H1 (cell line): ENCODE measurements at regions not wholly inside any gene's neighbourhood (a gene's known extent, or its start where the extent isn't known, plus 50 kb on each side); places are given as distances from the start of the nearest gene placed in this dataset.

Source experiments
- CTCF ChIA-PET: fragments of 300-600 bp; sonication (Branson Sonifier 250); formaldehyde crosslinking; loops from one replicate; lab custom pipeline; 2021; ENCODE audit not compliant: partially characterized antibody; lab: Charles Lee
- POLR2A ChIA-PET: fragments of 300-600 bp; sonication (Branson Sonifier 250); formaldehyde crosslinking; loops from one replicate; lab custom pipeline; 2021; ENCODE audit warnings: inconsistent platforms; ENCODE audit not compliant: partially characterized antibody; lab: Charles Lee
- DNase-seq, 2 experiments: peaks; one replicate each; pipeline versions ENCODE4 v3.0.0 to v3.0.0-alpha.2; 2010 to 2022; ENCODE audit warnings: low spot score in 2 of 2, low read depth in 1 of 2, mixed read lengths in 1 of 2
- FAIRE-seq: peaks from 2 replicates; lab custom pipeline; 2011; peaks lifted over from hg19 to GRCh38; lab: Jason Lieb, UNC
- H2AFZ ChIP-seq: 2 replicates; pipeline ENCODE4 v1.8.1; 2012; ENCODE audit warnings: low read length, inconsistent platforms
- H2AK5ac ChIP-seq: 2 replicates; pipeline ENCODE4 v1.6.1; 2013; ENCODE audit warnings: low read depth, low read length
- H2BK120ac ChIP-seq: replicated peaks from 2 replicates; pipeline ENCODE3; 2013; ENCODE audit warnings: low read depth, low read length, inconsistent platforms
- H2BK12ac ChIP-seq: 2 replicates; pipeline ENCODE4 v1.6.1; 2013; ENCODE audit warnings: low read depth, low read length
- H2BK15ac ChIP-seq: 2 replicates; pipeline ENCODE4 v1.6.1; 2013; ENCODE audit warnings: low read length
- H2BK20ac ChIP-seq: 2 replicates; pipeline ENCODE4 v1.6.1; 2013; ENCODE audit warnings: low read length
- H2BK5ac ChIP-seq: 2 replicates; pipeline ENCODE4 v1.6.1; 2013; ENCODE audit warnings: low read depth, low read length
- H3K14ac ChIP-seq: 2 replicates; pipeline ENCODE4 v1.6.1; 2013; ENCODE audit warnings: inconsistent platforms; ENCODE audit not compliant: insufficient read length
- H3K18ac ChIP-seq: 2 replicates; pipeline ENCODE4 v1.6.1; 2013; ENCODE audit warnings: low read length; ENCODE audit errors: extremely low read depth
- H3K23ac ChIP-seq: 2 replicates; pipeline ENCODE4 v1.6.1; 2013; ENCODE audit warnings: inconsistent platforms; ENCODE audit not compliant: insufficient read length
- H3K23me2 ChIP-seq: 2 replicates; pipeline ENCODE4 v1.6.1; 2013; ENCODE audit warnings: low read depth, low read length
- H3K27ac ChIP-seq: 2 replicates; pipeline ENCODE4 v1.6.1; 2011; ENCODE audit warnings: low read depth, low read length, inconsistent platforms
- H3K27me3 ChIP-seq, 4 experiments: replicated peaks in 1 of 4; 1 replicate in 1 of 4; 2 replicates in 3 of 4; pipeline versions ENCODE4 v1.6.1 to v1.8.1; 2011 to 2013; ENCODE audit warnings: low read length in 3 of 4, mild to moderate bottlenecking in 3 of 4, inconsistent platforms in 2 of 4, mixed read lengths in 2 of 4, moderate library complexity in 1 of 4; ENCODE audit not compliant: control insufficient read depth in 3 of 4, insufficient read depth in 3 of 4; ENCODE audit errors: extremely low read depth in 1 of 4
- H3K36me3 ChIP-seq, 4 experiments: 2 replicates each; pipeline versions ENCODE4 v1.6.1 to v1.8.1; 2011 to 2013; ENCODE audit warnings: mild to moderate bottlenecking in 4 of 4, low read length in 3 of 4, moderate library complexity in 2 of 4, control low read depth in 1 of 4, inconsistent platforms in 1 of 4; ENCODE audit not compliant: insufficient read depth in 4 of 4, control insufficient read depth in 2 of 4
- H3K4ac ChIP-seq: replicated peaks from 2 replicates; pipeline ENCODE3; 2013; ENCODE audit warnings: low read length, low read depth, mixed read lengths, inconsistent platforms; ENCODE audit not compliant: insufficient read length
- H3K4me1 ChIP-seq, 4 experiments: replicated peaks in 1 of 4; 1 replicate in 1 of 4; 2 replicates in 3 of 4; pipeline versions ENCODE4 v1.6.1 to v1.8.1; 2011 to 2013; ENCODE audit warnings: low read length in 3 of 4, inconsistent platforms in 2 of 4, mixed read lengths in 1 of 4; ENCODE audit not compliant: insufficient read depth in 4 of 4, control insufficient read depth in 3 of 4
- H3K4me2 ChIP-seq, 2 experiments: 2 replicates each; pipeline versions ENCODE4 v1.6.1 to v1.8.1; 2011 to 2013; ENCODE audit warnings: low read depth in 2 of 2, low read length in 2 of 2, control low read depth in 1 of 2, inconsistent platforms in 1 of 2, mild to moderate bottlenecking in 1 of 2; ENCODE audit not compliant: insufficient read depth in 1 of 2
- H3K4me3 ChIP-seq, 4 experiments: fragments of 200-600, 300-600 bp in 1 of 4; sonication (generic), shearing (Covaris generic), sonication (Bioruptor Twin) in 1 of 4; 2 replicates each; pipeline versions ENCODE4 v1.5.1 to v1.8.1; 2011 to 2016; ENCODE audit warnings: low read length in 4 of 4, low read depth in 3 of 4, control low read depth in 2 of 4, inconsistent platforms in 2 of 4, mild to moderate bottlenecking in 2 of 4, mixed read lengths in 1 of 4, moderate library complexity in 1 of 4; ENCODE audit not compliant: insufficient read depth in 2 of 4; ENCODE audit errors: extremely low read depth in 1 of 4
- H3K56ac ChIP-seq: replicated peaks from 2 replicates; pipeline ENCODE3; 2013; ENCODE audit warnings: low read depth, mild to moderate bottlenecking, mixed read lengths, low read length, inconsistent platforms; ENCODE audit not compliant: insufficient read length
- H3K79me1 ChIP-seq: 2 replicates; pipeline ENCODE4 v1.6.1; 2013; ENCODE audit warnings: low read depth, low read length, control low read depth
- H3K79me2 ChIP-seq, 2 experiments: 2 replicates each; pipeline versions ENCODE4 v1.6.1 to v1.8.1; 2012 to 2013; ENCODE audit warnings: low read length in 2 of 2, mild to moderate bottlenecking in 2 of 2, inconsistent platforms in 1 of 2; ENCODE audit not compliant: insufficient read depth in 2 of 2, control insufficient read depth in 1 of 2
- H3K9ac ChIP-seq, 4 experiments: replicated peaks in 1 of 4; 1 replicate in 1 of 4; 2 replicates in 3 of 4; pipeline versions ENCODE4 v1.6.1 to v1.8.1; 2011 to 2013; ENCODE audit warnings: low read depth in 3 of 4, low read length in 3 of 4, control low read depth in 2 of 4, mild to moderate bottlenecking in 2 of 4, moderate library complexity in 2 of 4, inconsistent platforms in 1 of 4; ENCODE audit errors: extremely low read depth in 1 of 4
- H3K9me3 ChIP-seq, 2 experiments: 2 replicates each; pipeline versions ENCODE4 v1.6.1 to v1.8.1; 2012 to 2013; ENCODE audit warnings: mild to moderate bottlenecking in 2 of 2, moderate library complexity in 2 of 2, control low read depth in 1 of 2, inconsistent platforms in 1 of 2, low read depth in 1 of 2, low read length in 1 of 2, mixed read lengths in 1 of 2; ENCODE audit not compliant: insufficient read depth in 2 of 2
- H4K20me1 ChIP-seq, 2 experiments: replicated peaks in 1 of 2; 2 replicates each; pipeline versions ENCODE3 to v1.8.1; 2011 to 2013; ENCODE audit warnings: inconsistent platforms in 2 of 2, low read length in 2 of 2, mild to moderate bottlenecking in 1 of 2; ENCODE audit not compliant: insufficient read depth in 2 of 2, control insufficient read depth in 1 of 2
- H4K5ac ChIP-seq: 2 replicates; pipeline ENCODE4 v1.6.1; 2013; ENCODE audit warnings: low read length, low read depth, mixed read lengths, inconsistent platforms; ENCODE audit not compliant: insufficient read length
- H4K8ac ChIP-seq: 2 replicates; pipeline ENCODE4 v1.8.0; 2013; ENCODE audit warnings: mild to moderate bottlenecking, moderate library complexity, low read length, inconsistent platforms; ENCODE audit not compliant: insufficient read depth; ENCODE audit errors: extremely low read depth
- H4K91ac ChIP-seq: replicated peaks from 2 replicates; pipeline ENCODE3; 2013; ENCODE audit warnings: low read length, mixed read lengths, inconsistent platforms; ENCODE audit not compliant: insufficient read length
- BACH1 ChIP-seq: IDR thresholded peaks from 2 replicates; pipeline ENCODE4 v1.6.1; 2012; ENCODE audit warnings: low read length, improper control_type of control experiment
- CHD1 ChIP-seq: IDR thresholded peaks from 2 replicates; pipeline ENCODE4 v1.6.1; 2012; ENCODE audit warnings: low read depth, low read length, improper control_type of control experiment
- CHD2 ChIP-seq: IDR thresholded peaks from 2 replicates; pipeline ENCODE4 v1.6.1; 2012; ENCODE audit warnings: low read length, improper control_type of control experiment
- FOSL1 ChIP-seq: IDR thresholded peaks from 2 replicates; pipeline ENCODE4 v1.6.1; 2011; ENCODE audit warnings: mild to moderate bottlenecking, low read depth, low read length, moderate library complexity; ENCODE audit not compliant: insufficient read depth
- GTF2F1 ChIP-seq: IDR thresholded peaks from 2 replicates; pipeline ENCODE4 v1.6.1; 2012; ENCODE audit warnings: low read depth, low read length, improper control_type of control experiment, borderline replicate concordance
- JUND ChIP-seq: IDR thresholded peaks from 2 replicates; pipeline ENCODE4 v1.6.1; 2011; ENCODE audit warnings: mild to moderate bottlenecking, improper control_type of control experiment, low read length
- KDM4A ChIP-seq: IDR thresholded peaks from one replicate; pipeline ENCODE4 v1.7.1; 2012; ENCODE audit warnings: low read depth, mild to moderate bottlenecking, moderate library complexity, low read length, inconsistent platforms; ENCODE audit not compliant: severe bottlenecking
- POLR2A ChIP-seq, 2 experiments: IDR thresholded peaks; 1 replicate in 1 of 2; 2 replicates in 1 of 2; pipeline ENCODE4 v1.6.1; 2011; ENCODE audit warnings: low read depth in 2 of 2, low read length in 2 of 2, mild to moderate bottlenecking in 2 of 2; ENCODE audit errors: control extremely low read depth in 1 of 2
- RXRA ChIP-seq: IDR thresholded peaks from 2 replicates; pipeline ENCODE4 v1.6.1; 2011; ENCODE audit warnings: low read depth, mild to moderate bottlenecking, low read length, moderate library complexity; ENCODE audit not compliant: insufficient read depth
- SP2 ChIP-seq: IDR thresholded peaks from 2 replicates; pipeline ENCODE4 v1.6.1; 2012; ENCODE audit warnings: mild to moderate bottlenecking, low read length, inconsistent platforms
- TBP ChIP-seq: IDR thresholded peaks from 2 replicates; pipeline ENCODE4 v1.6.1; 2011; ENCODE audit warnings: low read depth, low read length, improper control_type of control experiment
- WGBS, 2 experiments: shearing (Covaris generic) in 1 of 2; methylation state at CpG; one replicate each; pipeline versions ENCODE4 v1.1.6 to v1.1.7; 2013 to 2015; ENCODE audit warnings: low lambda C conversion rate in 2 of 2, mixed read lengths in 2 of 2, inconsistent platforms in 1 of 2, low coverage in 1 of 2, missing lambda C conversion rate in 1 of 2; ENCODE audit not compliant: insufficient replicate concordance in 2 of 2, insufficient coverage in 1 of 2, insufficient read length in 1 of 2; ENCODE audit errors: extremely low coverage in 1 of 2, missing lambda C conversion rate in 1 of 2; 5-methylcytosine and 5-hydroxymethylcytosine counted together
- TF ChIP-seq, protein P1 (sequence below), 3 experiments: IDR thresholded peaks; 1 replicate in 2 of 3; 2 replicates in 1 of 3; pipeline versions ENCODE4 v1.5.1 to v1.6.1; 2011; ENCODE audit warnings: low read length in 3 of 3, mild to moderate bottlenecking in 3 of 3, inconsistent platforms in 2 of 3, low read depth in 1 of 3, moderate library complexity in 1 of 3; ENCODE audit not compliant: insufficient read depth in 1 of 3; ENCODE audit errors: control extremely low read depth in 1 of 3
- TF ChIP-seq, protein P2 (sequence below): IDR thresholded peaks from 2 replicates; pipeline ENCODE4 v1.6.1; 2012; ENCODE audit warnings: inconsistent platforms

DNA sequence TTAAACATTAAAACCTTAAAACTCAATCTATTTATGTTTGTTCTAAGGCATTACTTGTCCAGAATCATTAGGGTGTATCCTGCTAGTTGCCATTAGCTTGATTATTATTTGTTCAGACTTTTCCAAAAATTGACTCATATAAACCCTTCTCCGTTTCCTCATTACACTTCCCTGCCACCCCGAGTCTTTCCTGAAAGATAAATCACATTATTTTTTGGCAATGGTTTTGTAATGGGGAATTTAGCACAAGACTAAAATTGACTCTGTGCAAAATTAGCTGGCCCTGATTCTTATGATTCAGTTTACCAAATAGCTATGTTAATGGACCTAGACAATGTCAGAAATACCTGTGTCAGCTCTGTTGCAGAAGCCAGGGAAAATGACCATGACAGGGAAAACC lies 112.2 kb upstream of the NT5C1B start:
- H2BK12ac ChIP-seq, result no peak overlapping the region
- H3K23me2 ChIP-seq, result no peaks in the 10 kb centered on the region
- H3K56ac ChIP-seq, result no peak overlapping the region
- H3K4me1 ChIP-seq, result no peaks in the 10 kb centered on the region
- H3K18ac ChIP-seq, result no peak overlapping the region
- no peak overlapping the region for H4K5ac ChIP-seq
- POLR2A ChIA-PET, result no interaction called here
- no peak overlapping the region for H2AK5ac ChIP-seq
- no peaks in the 10 kb centered on the region for H3K27me3 ChIP-seq
- H2BK120ac ChIP-seq, result no peak overlapping the region
- H4K8ac ChIP-seq, result no peak overlapping the region
- no peak overlapping the region for H3K4me3 ChIP-seq
- H4K20me1 ChIP-seq, result no peaks in the 10 kb centered on the region
- no peaks in the 10 kb centered on the region; a peak in 1 of 4 replicates for H3K9me3 ChIP-seq
- H2AFZ ChIP-seq, result no peak overlapping the region
- H3K9ac ChIP-seq, result no peak overlapping the region
- H3K23ac ChIP-seq, result no peak overlapping the region
- no peak overlapping the region for H2BK5ac ChIP-seq
- H3K79me2 ChIP-seq, result no peaks in the 10 kb centered on the region
- FAIRE-seq (no peak), DNase-seq (no peak)
- no peaks in the 10 kb centered on the region for H3K36me3 ChIP-seq
- no peak overlapping the region for H3K4ac ChIP-seq
- no peak overlapping the region for H4K91ac ChIP-seq
- 84% methylated on average over 2 of the region's 2 CpGs; no CpG with 5 or more reads in 1 of the 2 experiments for WGBS, 2 experiments
- no peak overlapping the region for H2BK15ac ChIP-seq
- no peak overlapping the region for H3K4me2 ChIP-seq
- H2BK20ac ChIP-seq, result no peak overlapping the region
- no peak overlapping the region for H3K14ac ChIP-seq
- CTCF ChIA-PET, result interaction anchor here (0.6 to 4.2 kb wide), 3 partner anchors 11 to 29 kb away, joined by 3 to 23 read pairs (median 5); no protein-coding TSS in a partner anchor
- no peak overlapping the region for H3K27ac ChIP-seq
- no peaks in the 10 kb centered on the region for H3K79me1 ChIP-seq
- TF ChIP-seq FOSL1 (no peak), POLR2A (IDR thresholded peaks at IDR 0.05; ENCODE audit: control extremely low read depth in 1 of 2, low read depth in 2 of 2, low read length in 2 of 2) (no peak), JUND (no peak), BACH1 (no peak), RXRA (no peak), KDM4A (no peak), CHD2 (no peak), TBP (no peak), GTF2F1 (no peak), SP2 (no peak), CHD1 (no peak)
- TF ChIP-seq, protein P1, sequence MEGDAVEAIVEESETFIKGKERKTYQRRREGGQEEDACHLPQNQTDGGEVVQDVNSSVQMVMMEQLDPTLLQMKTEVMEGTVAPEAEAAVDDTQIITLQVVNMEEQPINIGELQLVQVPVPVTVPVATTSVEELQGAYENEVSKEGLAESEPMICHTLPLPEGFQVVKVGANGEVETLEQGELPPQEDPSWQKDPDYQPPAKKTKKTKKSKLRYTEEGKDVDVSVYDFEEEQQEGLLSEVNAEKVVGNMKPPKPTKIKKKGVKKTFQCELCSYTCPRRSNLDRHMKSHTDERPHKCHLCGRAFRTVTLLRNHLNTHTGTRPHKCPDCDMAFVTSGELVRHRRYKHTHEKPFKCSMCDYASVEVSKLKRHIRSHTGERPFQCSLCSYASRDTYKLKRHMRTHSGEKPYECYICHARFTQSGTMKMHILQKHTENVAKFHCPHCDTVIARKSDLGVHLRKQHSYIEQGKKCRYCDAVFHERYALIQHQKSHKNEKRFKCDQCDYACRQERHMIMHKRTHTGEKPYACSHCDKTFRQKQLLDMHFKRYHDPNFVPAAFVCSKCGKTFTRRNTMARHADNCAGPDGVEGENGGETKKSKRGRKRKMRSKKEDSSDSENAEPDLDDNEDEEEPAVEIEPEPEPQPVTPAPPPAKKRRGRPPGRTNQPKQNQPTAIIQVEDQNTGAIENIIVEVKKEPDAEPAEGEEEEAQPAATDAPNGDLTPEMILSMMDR (IDR thresholded peaks at IDR 0.05; ENCODE audit: control extremely low read depth in 1 of 3, insufficient read depth in 1 of 3, low read depth in 1 of 3, low read length in 3 of 3), result no peak
- TF ChIP-seq, protein P2, sequence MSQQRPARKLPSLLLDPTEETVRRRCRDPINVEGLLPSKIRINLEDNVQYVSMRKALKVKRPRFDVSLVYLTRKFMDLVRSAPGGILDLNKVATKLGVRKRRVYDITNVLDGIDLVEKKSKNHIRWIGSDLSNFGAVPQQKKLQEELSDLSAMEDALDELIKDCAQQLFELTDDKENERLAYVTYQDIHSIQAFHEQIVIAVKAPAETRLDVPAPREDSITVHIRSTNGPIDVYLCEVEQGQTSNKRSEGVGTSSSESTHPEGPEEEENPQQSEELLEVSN, result no peak
